Ovary (tissue), 3 donors: ENCODE measurements at regions not wholly inside any gene's neighbourhood (a gene's known extent, or its start where the extent isn't known, plus 50 kb on each side); places are given as distances from the start of the nearest gene placed in this dataset.

ENCODE experiments used
- POLR2A ChIP-seq: fragments of 450-650 bp; IDR thresholded peaks from one replicate; pipeline ENCODE4 v1.6.1; 2017; ENCODE audit warnings: antibody characterized with exemption, mild to moderate bottlenecking, moderate library complexity
- TF ChIP-seq, protein P1 (sequence below), 3 donors: fragments of 450-650 bp in 2 of 3; fragments of 200-600 bp in 1 of 3; IDR thresholded peaks; one replicate each; pipeline versions ENCODE4 v1.5.1 to v1.8.0; 2016 to 2022; ENCODE audit warnings: antibody characterized with exemption in 3 of 3, mild to moderate bottlenecking in 1 of 3
- donor health status: DM: no; HTN: no; CAD: no.

DNA sequence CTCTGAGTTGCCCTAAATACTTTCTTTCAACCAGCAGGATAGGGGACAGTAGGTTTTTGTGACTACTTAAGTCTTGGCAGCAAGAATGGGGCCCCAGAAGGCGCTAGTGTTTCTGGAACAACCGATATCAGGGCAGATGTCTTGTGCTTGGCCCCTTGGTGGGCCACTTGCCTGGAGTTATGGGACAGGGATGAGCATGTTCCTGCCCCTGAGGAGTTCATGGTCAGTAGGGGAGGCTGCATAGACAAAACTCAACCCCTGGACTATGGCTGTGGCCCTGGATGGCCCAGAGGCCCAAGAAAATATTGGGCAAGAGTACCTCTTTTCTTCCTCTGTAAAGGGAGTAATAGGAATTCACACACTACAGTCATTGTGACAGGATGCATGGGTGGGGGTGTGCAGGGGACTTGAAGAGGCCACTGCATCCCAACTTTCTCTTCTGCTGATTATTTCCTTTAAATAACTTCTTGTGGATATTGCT is 57.7 kb upstream of the IGFBP3 start:
- TF ChIP-seq, protein P1, sequence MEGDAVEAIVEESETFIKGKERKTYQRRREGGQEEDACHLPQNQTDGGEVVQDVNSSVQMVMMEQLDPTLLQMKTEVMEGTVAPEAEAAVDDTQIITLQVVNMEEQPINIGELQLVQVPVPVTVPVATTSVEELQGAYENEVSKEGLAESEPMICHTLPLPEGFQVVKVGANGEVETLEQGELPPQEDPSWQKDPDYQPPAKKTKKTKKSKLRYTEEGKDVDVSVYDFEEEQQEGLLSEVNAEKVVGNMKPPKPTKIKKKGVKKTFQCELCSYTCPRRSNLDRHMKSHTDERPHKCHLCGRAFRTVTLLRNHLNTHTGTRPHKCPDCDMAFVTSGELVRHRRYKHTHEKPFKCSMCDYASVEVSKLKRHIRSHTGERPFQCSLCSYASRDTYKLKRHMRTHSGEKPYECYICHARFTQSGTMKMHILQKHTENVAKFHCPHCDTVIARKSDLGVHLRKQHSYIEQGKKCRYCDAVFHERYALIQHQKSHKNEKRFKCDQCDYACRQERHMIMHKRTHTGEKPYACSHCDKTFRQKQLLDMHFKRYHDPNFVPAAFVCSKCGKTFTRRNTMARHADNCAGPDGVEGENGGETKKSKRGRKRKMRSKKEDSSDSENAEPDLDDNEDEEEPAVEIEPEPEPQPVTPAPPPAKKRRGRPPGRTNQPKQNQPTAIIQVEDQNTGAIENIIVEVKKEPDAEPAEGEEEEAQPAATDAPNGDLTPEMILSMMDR (IDR thresholded peaks at IDR 0.05) = no peak
- no peak for TF ChIP-seq POLR2A
